ENCODE measurements at regions not wholly inside any gene's neighbourhood (a gene's known extent, or its start where the extent isn't known, plus 50 kb on each side); places are given as distances from the start of the nearest gene placed in this dataset.

- H3K4me3 ChIP-seq (ENCODE audit: low read length), result no peak overlapping the region
- peak; percentile 77 for DNase-seq (ENCODE audit: low read depth)
- TF ChIP-seq CTCF (conservative IDR thresholded peaks at IDR 0.05; ENCODE audit: low read length), result no peak
Measured at GRCh38 chr16:60123392-60124023, 1389.4 kb upstream of the GOT2 start.

GRCh38 chr16:60120586-60120985, 1386.5 kb upstream of the GOT2 start:
- no peak for TF ChIP-seq CTCF (conservative IDR thresholded peaks at IDR 0.05; ENCODE audit: low read length)
- DNase-seq (ENCODE audit: low read depth), result no peak
- no peak overlapping the region for H3K4me3 ChIP-seq (ENCODE audit: low read length)

GRCh38 chr16:60110531-60110930, 1376.4 kb upstream of the GOT2 start:
- DNase-seq (ENCODE audit: low read depth), result no peak
- no peak for TF ChIP-seq CTCF (conservative IDR thresholded peaks at IDR 0.05; ENCODE audit: low read length)
- no peak overlapping the region for H3K4me3 ChIP-seq (ENCODE audit: low read length)

GRCh38 chr16:60107871-60108270, 1373.8 kb upstream of the GOT2 start:
- no peak overlapping the region for H3K4me3 ChIP-seq (ENCODE audit: low read length)
- DNase-seq (ENCODE audit: low read depth), result no peak
- TF ChIP-seq CTCF (conservative IDR thresholded peaks at IDR 0.05; ENCODE audit: low read length), result no peak

GRCh38 chr16:60107437-60107836, 1373.3 kb upstream of the GOT2 start:
- DNase-seq (ENCODE audit: low read depth), result peak; percentile 84
- no peak overlapping the region for H3K4me3 ChIP-seq (ENCODE audit: low read length)
- TF ChIP-seq CTCF (conservative IDR thresholded peaks at IDR 0.05; ENCODE audit: low read length), result peak; percentile 25

GRCh38 chr16:60100371-60100770, 1366.3 kb upstream of the GOT2 start:
- DNase-seq (ENCODE audit: low read depth), result no peak
- no peak overlapping the region for H3K4me3 ChIP-seq (ENCODE audit: low read length)
- no peak for TF ChIP-seq CTCF (conservative IDR thresholded peaks at IDR 0.05; ENCODE audit: low read length)

- H3K4me3 ChIP-seq (ENCODE audit: low read length), result no peak overlapping the region
- no peak for DNase-seq (ENCODE audit: low read depth)
- no peak for TF ChIP-seq CTCF (conservative IDR thresholded peaks at IDR 0.05; ENCODE audit: low read length)
Measured at GRCh38 chr16:60091529-60091928, 1357.4 kb upstream of the GOT2 start.

All from AG10803 (cell line).